Esophagus (tissue), 2 donors: ENCODE measurements at regions not wholly inside any gene's neighbourhood (a gene's known extent, or its start where the extent isn't known, plus 50 kb on each side); places are given as distances from the start of the nearest gene placed in this dataset.

Experiments used
- H3K27ac ChIP-seq, 2 donors: one replicate each; pipeline ENCODE4 v1.5.1; 2013; ENCODE audit warnings: low read depth in 2 of 2, mild to moderate bottlenecking in 2 of 2, inconsistent platforms in 1 of 2, low read length in 1 of 2, moderate library complexity in 1 of 2
- H3K27me3 ChIP-seq, 2 donors: one replicate each; pipeline ENCODE4 v1.6.1; 2013; ENCODE audit warnings: low read length in 2 of 2, control low read depth in 1 of 2, mild to moderate bottlenecking in 1 of 2; ENCODE audit not compliant: insufficient read depth in 2 of 2, control insufficient read depth in 1 of 2
- H3K36me3 ChIP-seq, 2 donors: one replicate each; pipeline ENCODE4 v1.6.1; 2013; ENCODE audit warnings: low read length in 1 of 2; ENCODE audit not compliant: control insufficient read depth in 2 of 2, insufficient read depth in 2 of 2
- H3K4me1 ChIP-seq, 2 donors: one replicate each; pipeline ENCODE4 v1.6.1; 2013; ENCODE audit warnings: low read length in 1 of 2; ENCODE audit not compliant: control insufficient read depth in 2 of 2, insufficient read depth in 2 of 2
- H3K4me3 ChIP-seq, 2 donors: one replicate each; pipeline ENCODE4 v1.5.1; 2013; ENCODE audit warnings: low read length in 2 of 2, mild to moderate bottlenecking in 2 of 2, low read depth in 1 of 2, moderate library complexity in 1 of 2
- H3K9me3 ChIP-seq, 2 donors: one replicate each; pipeline ENCODE4 v1.6.1; 2013; ENCODE audit warnings: mild to moderate bottlenecking in 2 of 2, low read depth in 1 of 2, low read length in 1 of 2, moderate library complexity in 1 of 2; ENCODE audit not compliant: control insufficient read depth in 2 of 2, insufficient read depth in 1 of 2
- WGBS, 2 donors: extraction: QIAGEN DNeasy Blood & Tissue Kit; methylation state at CpG; one replicate each; pipeline ENCODE4 v1.1.7; 2013; 5-methylcytosine and 5-hydroxymethylcytosine counted together
- donor health status: healthy with polysubstance abuse.
- donor health status: Bipolar disorder and iron deficiency.

- no peaks in the 10 kb centered on the region for H3K27me3 ChIP-seq
- H3K27ac ChIP-seq = no peak overlapping the region
- peaks cover 0 to 2% of the 10 kb centered on the region in 2 donors for H3K9me3 ChIP-seq
- 50 to 51% methylated on average over 1 of the region's 1 CpG for WGBS, 2 donors
- H3K4me1 ChIP-seq = no peaks in the 10 kb centered on the region
- H3K4me3 ChIP-seq = no peak overlapping the region
- H3K36me3 ChIP-seq = no peaks in the 10 kb centered on the region
These were observed 233.8 kb upstream of the PRR20A start for GRCh38 chr13:56906909-56907308.

DNA sequence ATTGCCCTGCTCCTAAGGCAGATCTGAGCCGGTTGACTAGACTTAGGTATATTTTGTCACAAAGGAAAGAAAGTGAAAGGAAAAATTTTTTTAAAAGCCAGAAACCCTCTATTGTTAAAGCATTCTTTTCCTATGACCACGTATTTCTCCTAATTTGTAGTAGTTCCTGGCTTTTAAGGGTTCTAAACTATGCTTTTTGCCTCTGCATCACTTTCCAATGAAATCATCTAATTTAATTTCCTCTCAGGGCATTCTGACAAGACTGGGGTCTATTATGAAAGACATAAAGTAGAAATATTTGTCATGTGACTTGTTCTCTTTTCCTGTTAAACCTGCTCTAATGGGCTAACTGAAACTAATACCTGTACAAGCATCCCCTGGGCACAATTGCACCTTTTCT, 233.0 kb upstream of the PRR20A start:
- no peaks in the 10 kb centered on the region for H3K4me1 ChIP-seq

GRCh38 chr13:56909896-56910600, 230.7 kb upstream of the PRR20A start:
- no peaks in the 10 kb centered on the region for H3K27me3 ChIP-seq
- H3K4me3 ChIP-seq = no peak overlapping the region
- H3K9me3 ChIP-seq = no peaks in the 10 kb centered on the region
- no peaks in the 10 kb centered on the region for H3K36me3 ChIP-seq
- no peaks in the 10 kb centered on the region for H3K4me1 ChIP-seq
- H3K27ac ChIP-seq = no peak overlapping the region
- WGBS, 2 donors = 94% methylated on average over 30 of the region's 30 CpGs

More for the DNA sequence above, 233.0 kb upstream of the PRR20A start:
- Histone ChIP-seq H3K4me3 (no peak overlapping the region), H3K9me3 (no peaks in the 10 kb centered on the region), H3K36me3 (no peaks in the 10 kb centered on the region), H3K27ac (no peak overlapping the region), H3K27me3 (no peaks in the 10 kb centered on the region)
- WGBS, 2 donors = 33 to 53% methylated on average over 2 of the region's 2 CpGs

DNA sequence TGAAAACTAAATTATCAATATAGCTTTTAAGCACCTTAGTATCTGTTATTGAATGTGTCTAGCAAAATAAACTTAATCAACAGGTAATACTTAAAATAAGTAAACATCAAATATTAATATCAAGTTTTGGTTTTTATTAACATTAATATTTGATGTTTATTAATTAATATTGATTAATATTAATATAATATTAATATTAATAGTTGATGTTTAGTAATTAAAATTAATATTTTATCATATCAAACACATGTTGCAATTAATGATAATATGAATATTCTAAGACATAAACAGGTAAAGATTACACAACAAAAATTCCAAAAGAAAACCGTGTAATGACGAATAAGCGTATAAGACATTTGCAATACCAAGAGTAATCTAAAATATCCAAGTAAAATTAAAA, 222.8 kb upstream of the PRR20A start:
- Histone ChIP-seq H3K36me3 (no peaks in the 10 kb centered on the region), H3K27ac (no peak overlapping the region), H3K4me3 (no peak overlapping the region), H3K27me3 (no peaks in the 10 kb centered on the region), H3K4me1 (no peaks in the 10 kb centered on the region), H3K9me3 (no peaks in the 10 kb centered on the region)
- 97 to 98% methylated on average over 3 of the region's 3 CpGs for WGBS, 2 donors

DNA sequence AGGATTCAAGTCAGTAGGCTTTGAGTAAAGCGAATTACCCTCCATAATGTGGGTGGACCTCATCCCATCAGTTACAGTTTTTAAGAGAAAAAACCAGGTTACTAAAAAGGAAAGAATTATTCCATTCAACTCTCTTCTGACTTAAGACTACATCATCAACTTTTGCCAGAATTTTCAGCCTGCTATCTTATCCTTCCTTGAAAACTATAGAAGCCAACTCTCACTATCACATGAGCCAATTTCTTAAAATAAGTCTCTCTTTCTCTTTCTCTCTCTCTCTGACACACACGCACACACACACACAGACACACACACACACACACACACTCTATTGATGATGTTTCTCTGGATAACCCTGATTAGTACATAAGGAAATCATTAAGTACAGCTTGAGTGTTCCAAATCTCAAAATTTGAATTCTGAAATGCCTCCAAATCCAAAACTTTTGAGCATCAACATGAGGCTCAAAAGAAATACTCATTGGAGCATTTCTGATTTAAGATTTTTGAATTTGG, 217.0 kb upstream of the PRR20A start:
- Histone ChIP-seq H3K9me3 (no peaks in the 10 kb centered on the region), H3K27ac (no peak overlapping the region), H3K36me3 (no peaks in the 10 kb centered on the region), H3K4me3 (no peak overlapping the region), H3K27me3 (no peaks in the 10 kb centered on the region), H3K4me1 (no peaks in the 10 kb centered on the region)
- WGBS, 2 donors = 75 to 81% methylated on average over 2 of the region's 2 CpGs

GRCh38 chr13:56924401-56924800, 216.3 kb upstream of the PRR20A start:
- no peaks in the 10 kb centered on the region for H3K36me3 ChIP-seq
- H3K4me3 ChIP-seq = no peak overlapping the region
- no peaks in the 10 kb centered on the region for H3K9me3 ChIP-seq
- 43 to 46% methylated on average over 2 of the region's 2 CpGs for WGBS, 2 donors
- no peaks in the 10 kb centered on the region for H3K4me1 ChIP-seq
- no peaks in the 10 kb centered on the region for H3K27me3 ChIP-seq
- no peak overlapping the region for H3K27ac ChIP-seq

GRCh38 chr13:56932104-56932503, 208.6 kb upstream of the PRR20A start:
- H3K27me3 ChIP-seq = no peaks in the 10 kb centered on the region
- H3K4me3 ChIP-seq = no peak overlapping the region
- no peaks in the 10 kb centered on the region for H3K36me3 ChIP-seq
- 74 to 81% methylated on average over 1 of the region's 1 CpG for WGBS, 2 donors
- no peaks in the 10 kb centered on the region for H3K4me1 ChIP-seq
- no peaks in the 10 kb centered on the region for H3K9me3 ChIP-seq
- no peak overlapping the region for H3K27ac ChIP-seq

- no peaks in the 10 kb centered on the region for H3K4me1 ChIP-seq
- no peak overlapping the region for H3K4me3 ChIP-seq
- H3K27ac ChIP-seq = no peak overlapping the region
- H3K36me3 ChIP-seq = no peaks in the 10 kb centered on the region
- H3K9me3 ChIP-seq = no peaks in the 10 kb centered on the region
- H3K27me3 ChIP-seq = no peaks in the 10 kb centered on the region
These were observed 186.8 kb upstream of the PRR20A start for GRCh38 chr13:56953965-56954364.

DNA sequence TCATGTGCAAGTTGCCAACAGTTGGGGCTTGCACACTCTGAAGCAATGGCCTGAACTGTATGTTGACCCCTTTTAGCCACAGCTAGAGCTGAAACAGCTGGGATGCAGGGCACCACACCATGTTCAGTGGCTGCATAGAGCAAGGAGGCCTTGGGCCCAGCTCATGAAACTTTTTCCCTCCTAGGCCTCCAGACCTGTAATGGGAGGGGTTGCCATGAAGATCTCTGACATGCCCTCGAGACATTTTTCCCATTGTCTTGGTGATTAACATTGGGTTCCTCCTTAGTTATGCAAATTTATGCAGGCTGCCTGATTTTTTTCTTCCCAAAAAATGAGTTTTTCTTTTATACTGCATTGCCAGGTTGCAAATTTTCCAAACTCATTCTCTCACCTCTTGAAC, 165.1 kb upstream of the PRR20A start:
- no peaks in the 10 kb centered on the region for H3K27me3 ChIP-seq
- H3K27ac ChIP-seq = no peak overlapping the region
- no peak overlapping the region for H3K4me3 ChIP-seq
- no peaks in the 10 kb centered on the region for H3K9me3 ChIP-seq
- H3K36me3 ChIP-seq = no peaks in the 10 kb centered on the region
- H3K4me1 ChIP-seq = no peaks in the 10 kb centered on the region
- 76 to 94% methylated on average over 1 of the region's 1 CpG for WGBS, 2 donors

DNA sequence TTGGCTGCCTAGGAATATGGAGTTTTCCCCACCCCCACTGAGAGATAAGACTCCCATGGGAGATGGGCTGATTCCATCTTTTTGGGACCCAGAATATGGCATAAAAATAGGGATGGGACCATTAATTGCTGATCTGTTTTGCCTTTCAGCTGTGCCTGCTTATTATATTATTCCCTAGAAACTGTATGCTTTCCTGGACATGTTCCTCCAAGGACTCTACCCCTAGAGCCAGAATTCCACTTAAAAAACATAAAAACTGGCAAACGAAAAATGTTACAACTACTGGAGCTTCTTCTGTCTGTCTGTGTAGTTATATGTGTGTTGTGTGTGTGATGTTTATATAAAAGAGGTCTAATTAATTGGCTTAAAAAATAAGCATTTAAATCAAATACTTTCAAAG, 159.9 kb upstream of the PRR20A start:
- H3K4me1 ChIP-seq = no peaks in the 10 kb centered on the region
- H3K9me3 ChIP-seq = no peaks in the 10 kb centered on the region
- no peaks in the 10 kb centered on the region for H3K27me3 ChIP-seq
- WGBS, 2 donors = 46 to 57% methylated on average over 1 of the region's 1 CpG
- no peak overlapping the region for H3K4me3 ChIP-seq
- H3K36me3 ChIP-seq = no peaks in the 10 kb centered on the region
- H3K27ac ChIP-seq = no peak overlapping the region
